ENCODE measurements at regions not wholly inside any gene's neighbourhood (a gene's known extent, or its start where the extent isn't known, plus 50 kb on each side); places are given as distances from the start of the nearest gene placed in this dataset.
"Not testable (repeated sequence)": the region's sequence is repeated elsewhere in the genome, so short reads cannot be mapped to it uniquely, and the experiment has no call there.

DNA sequence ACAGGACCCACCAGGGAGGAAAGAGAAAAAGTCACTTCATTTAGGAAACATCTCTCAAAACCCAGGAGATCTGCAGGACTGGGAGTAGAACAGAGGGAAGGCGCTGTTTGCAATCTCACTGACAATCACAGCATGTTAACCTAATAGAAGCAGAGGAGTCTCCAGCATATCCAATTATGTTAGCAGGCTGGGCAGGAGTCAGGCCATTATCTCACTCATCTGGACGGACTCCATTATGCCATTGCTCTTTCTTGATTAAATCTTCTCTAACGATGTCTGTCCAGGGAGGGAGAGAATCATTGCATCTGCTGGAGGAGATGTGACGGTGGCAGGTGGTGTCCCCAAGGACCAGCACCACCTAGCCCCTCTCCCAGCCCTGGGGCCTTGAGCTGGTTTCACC lies 203.8 kb upstream of the SFSWAP start:
- no peak for DNase-seq (ENCODE audit: extremely low spot score, insufficient read length, low read depth)
- FAIRE-seq, result no peak

DNA sequence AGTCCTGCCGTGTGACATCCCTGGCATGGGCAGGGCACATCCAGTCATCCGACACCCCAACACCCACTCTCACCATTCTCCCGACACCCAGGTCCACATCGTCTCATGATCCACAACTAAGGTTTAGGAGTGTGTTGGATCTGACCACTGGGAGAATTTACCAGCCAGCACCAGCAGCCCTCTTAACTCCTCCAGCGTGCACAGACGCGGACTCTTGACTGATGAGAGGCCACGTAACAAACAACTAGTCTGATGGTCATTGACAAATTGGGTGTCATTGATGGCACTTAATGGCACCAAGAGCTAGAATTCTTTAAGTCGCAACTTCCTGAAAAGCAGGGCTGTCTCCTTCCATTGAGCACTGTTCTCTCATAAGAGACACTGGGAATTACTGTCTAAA lies 203.0 kb upstream of the SFSWAP start:
- FAIRE-seq (no peak), DNase-seq (ENCODE audit: extremely low spot score, insufficient read length, low read depth) (no peak)

DNA sequence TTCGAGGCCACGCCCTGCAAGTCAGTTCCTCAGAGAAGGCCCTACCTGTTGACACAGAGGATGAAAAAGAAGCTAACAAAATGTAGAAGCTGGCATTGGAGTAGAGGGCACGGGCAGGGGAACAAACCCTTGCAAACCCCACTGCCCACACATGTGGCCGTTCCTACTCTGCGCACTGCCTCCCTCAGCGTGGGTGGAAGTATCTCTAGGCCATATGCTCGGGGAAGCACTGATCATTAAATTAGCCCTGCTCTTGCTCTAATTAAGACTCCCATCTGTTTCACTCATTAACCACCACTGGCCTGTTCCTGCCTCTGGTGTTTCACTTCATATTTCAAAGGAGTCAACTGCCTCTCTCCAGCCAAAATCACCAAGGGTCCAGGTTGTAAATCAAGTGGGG lies 201.2 kb upstream of the SFSWAP start:
- DNase-seq (ENCODE audit: extremely low spot score, insufficient read length, low read depth), result no peak
- no peak for FAIRE-seq

DNA sequence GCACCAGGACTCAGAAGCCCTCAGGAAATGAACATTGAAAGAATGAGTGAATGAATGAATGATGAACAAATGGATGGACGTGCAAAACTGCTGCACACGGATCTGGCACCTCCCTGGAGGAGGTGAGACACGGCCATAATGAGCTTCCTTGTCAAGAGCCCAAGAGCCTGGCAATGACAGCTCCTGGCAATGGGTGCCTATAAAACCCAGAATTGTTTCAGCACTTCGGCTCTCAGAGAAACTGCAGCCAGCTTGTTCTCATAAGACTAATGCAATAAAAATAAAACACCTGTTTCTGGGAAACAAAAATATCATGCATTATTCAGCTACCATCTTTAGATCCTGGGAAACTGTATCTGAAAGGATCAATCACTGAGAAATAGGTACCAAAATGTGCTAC lies 200.5 kb upstream of the SFSWAP start:
- no peak for DNase-seq (ENCODE audit: extremely low spot score, insufficient read length, low read depth)
- FAIRE-seq, result no peak

DNA sequence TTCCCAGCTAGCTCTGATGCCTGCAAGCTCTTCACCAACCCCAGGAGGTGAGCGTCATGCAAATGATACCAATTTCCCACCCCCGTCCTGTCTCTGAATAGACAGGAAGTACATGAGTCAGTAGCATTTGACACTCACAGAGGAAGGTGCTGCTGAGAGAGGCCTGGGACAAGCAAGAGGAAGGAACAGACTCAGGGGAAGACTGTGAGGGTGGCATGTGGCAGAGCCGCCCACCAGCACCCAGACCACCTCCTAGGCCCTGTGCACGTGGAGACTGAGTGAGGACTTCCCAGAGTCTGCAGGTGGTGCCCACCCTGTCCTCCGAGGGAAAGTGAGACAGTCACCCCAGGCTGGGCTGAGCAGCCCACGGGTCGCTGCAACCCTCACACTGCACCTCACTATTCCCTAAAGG lies 199.5 kb upstream of the SFSWAP start:
- DNase-seq (ENCODE audit: extremely low spot score, insufficient read length, low read depth), result peak; percentile 77
- peak; percentile 96 for FAIRE-seq

DNA sequence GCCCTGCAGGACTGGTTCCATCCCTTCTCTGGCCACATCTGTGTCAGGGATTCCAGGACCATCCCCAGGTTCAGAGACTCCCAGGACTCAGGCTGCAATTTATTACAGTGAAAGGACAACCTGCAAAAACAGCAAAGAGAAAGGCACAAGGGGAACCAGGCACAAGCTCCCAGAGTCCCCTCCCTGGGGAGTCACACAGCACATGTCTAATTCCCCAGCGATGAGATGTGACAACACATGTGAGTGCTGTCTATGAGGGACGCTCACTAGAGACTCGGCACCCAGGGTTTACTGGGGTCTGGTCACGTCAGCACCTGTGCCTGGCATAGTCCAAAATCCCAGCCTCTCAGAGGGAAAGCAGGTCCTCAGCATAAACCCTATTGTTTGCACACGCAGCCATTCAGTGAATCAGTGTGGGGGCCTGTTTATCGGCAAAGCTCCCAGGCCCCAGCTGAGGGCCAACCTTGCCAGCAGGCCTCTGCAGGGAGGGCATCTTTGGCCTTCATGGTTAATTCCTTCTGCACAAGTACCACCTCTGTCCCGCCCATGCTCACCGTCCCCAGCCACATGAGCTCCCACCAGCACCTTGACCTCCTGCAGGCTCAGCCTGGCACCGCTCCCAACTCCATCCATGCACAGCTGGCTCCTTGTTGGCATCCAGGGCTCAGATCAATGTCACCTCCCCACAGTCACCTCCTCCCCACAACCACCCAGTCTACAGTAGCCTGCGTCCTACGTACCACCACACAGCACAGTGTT lies 198.9 kb upstream of the SFSWAP start:
- DNase-seq (ENCODE audit: extremely low spot score, insufficient read length, low read depth) (no peak), FAIRE-seq (no peak)

DNA sequence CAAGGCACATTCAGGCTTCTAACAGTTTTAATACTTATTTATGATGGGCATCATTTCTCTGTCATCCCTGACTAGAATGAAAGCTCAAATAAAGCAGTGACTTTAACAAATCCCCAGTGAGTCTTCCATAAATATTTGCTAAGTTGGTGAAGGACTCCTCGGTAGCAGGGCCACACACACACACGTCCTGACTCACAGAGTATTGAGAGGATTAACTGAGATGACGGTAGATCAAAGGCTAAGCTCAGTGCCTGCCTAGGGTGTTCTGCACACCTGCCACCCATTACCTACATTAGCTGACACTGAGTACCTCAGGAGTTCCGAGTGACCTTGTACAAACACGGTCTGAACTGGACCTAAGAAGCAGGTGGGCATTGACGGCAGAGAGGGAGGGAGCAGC lies 197.3 kb upstream of the SFSWAP start:
- no peak for FAIRE-seq

DNA sequence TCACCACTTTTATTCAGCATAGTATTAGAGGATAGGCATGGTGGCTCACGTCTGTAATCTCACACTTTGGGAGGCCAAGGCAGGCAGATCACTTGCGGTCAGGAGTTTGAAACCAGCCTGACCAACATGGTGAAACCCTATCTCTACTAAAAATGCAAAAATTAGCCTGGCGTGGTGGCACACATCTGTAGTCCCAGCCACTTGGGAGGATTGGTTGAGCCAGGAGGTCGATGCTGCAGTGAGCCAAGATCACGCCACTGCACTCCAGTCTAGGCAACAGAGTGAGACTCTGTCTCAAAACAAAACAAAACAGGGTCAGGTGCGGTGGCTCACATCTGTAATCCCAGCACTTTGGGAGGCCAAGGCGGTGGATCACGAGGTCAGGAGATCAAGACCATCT lies 190.3 kb upstream of the SFSWAP start:
- DNase-seq (ENCODE audit: extremely low spot score, insufficient read length, low read depth); FAIRE-seq: not testable (repeated sequence)

More for the DNA sequence above, 197.3 kb upstream of the SFSWAP start:
- no peak for DNase-seq (ENCODE audit: extremely low spot score, insufficient read length, low read depth)

DNA sequence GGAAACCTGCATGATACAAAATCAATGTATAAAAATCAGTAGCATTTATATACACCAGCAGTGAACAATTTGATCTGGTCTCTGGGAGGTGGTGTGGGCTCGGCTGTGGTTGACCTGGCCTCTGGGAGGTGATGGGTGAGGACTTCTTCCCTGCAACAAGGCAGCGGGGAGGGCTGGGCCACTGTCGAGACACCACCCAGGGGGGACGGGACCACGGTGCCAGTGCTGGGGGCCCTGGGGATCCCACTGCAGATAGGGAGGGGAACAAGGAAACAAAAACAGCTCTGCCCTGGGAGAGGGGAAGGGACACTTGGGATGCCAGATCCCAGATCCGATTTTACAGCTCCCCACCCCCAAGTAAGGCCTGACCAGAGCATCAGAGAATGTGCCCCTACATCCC lies 189.6 kb upstream of the SFSWAP start:
- FAIRE-seq (no peak), DNase-seq (ENCODE audit: extremely low spot score, insufficient read length, low read depth) (no peak)

DNA sequence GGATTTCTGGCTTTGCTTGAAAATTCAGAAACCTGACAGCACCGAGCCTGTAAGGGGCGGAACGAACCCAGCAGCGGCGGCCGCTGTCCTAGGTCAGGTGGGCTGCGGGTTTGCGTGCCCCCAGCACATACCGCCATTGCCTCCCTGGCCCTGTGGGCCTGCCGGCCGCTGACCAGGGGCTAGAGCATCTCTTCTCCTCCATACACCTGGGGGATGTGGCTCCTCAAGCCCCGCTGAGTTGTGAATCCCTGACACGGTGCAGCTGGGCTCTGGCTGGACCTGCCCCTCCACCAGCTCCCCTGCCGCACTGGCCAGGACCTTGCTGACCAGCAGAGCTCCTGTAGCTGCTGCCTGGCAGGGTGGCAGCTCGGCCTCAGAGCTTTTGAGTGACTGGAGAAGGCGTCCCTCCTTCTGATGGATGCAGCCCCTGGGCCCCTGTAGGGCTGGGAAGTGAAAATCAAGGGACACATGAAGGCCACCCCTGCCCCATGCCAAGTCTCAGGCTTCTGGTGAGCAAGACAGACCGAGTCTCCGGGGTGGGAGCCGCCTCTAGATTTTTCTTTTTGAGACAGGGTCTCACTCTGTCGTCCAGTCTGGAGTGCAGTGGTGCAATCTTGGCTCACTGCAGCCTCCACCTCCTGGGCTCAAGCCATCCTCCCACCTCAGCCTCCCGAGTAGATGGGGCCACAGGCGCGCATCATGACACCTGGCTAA lies 184.9 kb upstream of the SFSWAP start:
- DNase-seq (ENCODE audit: extremely low spot score, insufficient read length, low read depth), result no peak
- FAIRE-seq, result no peak

DNA sequence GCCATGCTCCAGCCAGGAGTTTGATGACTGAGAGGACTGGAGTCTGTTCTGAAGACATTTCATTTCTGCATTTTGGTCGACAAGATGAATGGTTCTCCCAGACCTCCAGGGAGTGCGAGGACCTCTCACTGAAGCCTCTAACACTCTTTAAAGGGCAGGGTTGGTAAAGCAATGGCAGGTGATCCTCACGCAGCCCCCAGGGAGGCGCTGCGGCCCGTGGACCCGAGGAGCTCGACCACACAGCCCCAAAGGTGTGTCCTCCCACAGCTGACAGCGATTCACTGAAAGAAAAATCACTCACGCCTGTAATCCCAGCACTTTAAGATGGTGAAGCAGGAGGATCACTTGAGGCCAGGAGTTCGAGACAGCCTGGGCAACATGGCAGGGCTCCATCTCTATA lies 183.8 kb upstream of the SFSWAP start:
- no peak for FAIRE-seq

DNA sequence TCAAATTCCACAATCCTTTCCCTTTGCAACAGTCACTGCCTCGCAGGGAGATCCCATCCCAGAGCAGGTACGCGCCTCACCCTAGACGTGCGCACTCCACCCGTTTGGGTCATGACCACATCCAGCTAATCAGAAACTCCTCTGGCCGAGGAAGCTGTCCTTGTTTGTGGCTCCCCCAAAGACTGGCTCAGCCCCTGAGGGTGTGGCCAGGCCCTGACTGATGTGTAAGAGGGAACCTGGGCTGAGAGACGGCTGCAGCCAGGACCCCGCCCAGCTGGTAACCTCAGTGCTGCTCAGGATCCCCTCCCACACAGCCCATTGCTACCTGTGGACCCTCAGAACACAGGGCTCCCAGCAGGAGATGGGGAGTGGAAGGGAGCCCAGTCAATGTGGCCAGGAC lies 183.2 kb upstream of the SFSWAP start:
- DNase-seq (ENCODE audit: extremely low spot score, insufficient read length, low read depth), result no peak
- FAIRE-seq, result no peak

More for the DNA sequence above, 183.8 kb upstream of the SFSWAP start:
- DNase-seq (ENCODE audit: extremely low spot score, insufficient read length, low read depth), result no peak

DNA sequence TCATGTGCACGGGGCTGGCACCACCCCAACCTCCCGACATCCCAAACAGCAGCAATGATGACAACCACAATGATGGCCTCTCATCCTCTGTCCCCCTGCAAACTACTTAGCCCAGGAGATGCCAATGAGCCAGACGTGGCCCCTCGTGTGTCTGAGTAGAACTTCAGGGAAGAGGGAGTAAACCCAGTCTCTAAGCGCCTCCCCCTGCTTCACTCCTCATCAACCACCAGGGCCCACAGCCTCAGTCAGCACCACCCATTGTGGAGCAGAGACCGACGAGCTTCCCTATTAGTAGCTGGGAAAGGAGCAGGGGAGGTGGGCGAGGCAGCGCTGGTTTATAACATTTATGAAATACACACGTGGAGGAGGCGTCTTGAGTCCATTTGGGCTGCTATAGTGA lies 182.7 kb upstream of the SFSWAP start:
- FAIRE-seq (no peak), DNase-seq (ENCODE audit: extremely low spot score, insufficient read length, low read depth) (no peak)

DNA sequence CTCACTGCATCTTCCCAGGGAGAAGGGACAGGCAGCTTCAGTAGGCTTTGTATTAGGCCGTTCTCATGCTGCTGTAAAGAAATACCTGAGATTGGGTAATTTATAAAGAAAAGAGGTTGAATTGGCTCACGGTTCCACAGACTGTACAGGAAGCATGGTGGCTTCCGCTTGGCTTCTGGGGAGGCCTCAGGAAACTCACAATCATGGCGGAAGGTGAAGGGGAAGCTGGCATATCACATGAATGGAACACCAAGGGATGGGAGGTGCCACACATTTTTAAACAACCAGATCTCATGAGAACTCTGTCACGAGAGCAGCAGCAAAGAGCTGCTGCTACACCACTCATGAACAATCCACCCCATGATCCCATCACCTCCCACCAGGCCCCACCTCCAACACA lies 182.2 kb upstream of the SFSWAP start:
- FAIRE-seq (no peak), DNase-seq (ENCODE audit: extremely low spot score, insufficient read length, low read depth) (no peak)

DNA sequence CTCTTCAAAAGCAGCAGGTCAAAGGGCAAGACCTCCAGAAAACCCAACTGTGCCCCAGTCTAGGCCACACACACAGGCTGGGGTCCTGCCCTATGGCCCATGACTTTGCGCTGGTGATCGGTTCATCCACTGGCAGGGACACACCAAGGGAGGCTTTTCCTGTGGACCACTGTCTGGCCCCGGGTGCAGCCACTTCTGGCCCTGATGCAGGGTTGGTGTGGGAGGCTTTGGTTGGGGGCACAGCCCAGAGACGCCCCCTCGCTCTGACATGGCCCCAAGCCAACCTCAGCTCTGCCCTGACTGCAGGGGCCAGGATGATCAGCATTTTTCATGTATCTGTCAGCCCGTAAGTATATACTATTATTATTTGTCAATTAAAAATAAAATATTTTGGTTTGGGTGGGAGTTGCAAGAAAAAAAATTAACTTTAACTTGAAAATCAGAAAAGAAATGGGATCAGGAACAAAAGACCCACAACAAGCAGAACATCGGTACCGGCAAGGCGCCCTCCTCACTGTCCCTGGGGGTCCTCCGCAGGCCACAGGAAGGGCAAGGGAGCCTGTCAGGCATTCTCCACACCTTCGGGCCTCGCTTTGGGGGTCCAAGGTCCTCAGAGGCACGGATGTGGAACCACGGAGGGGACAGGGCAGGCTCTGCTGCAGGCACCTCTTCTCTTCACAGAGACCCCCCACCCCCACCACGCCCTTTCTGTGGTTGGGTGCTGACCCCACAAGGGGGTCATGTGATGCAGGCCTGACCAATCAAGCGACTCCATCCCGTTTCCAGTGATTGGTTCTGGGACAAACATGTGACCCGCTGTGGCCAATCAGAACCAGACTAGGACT lies 181.5 kb upstream of the SFSWAP start:
- DNase-seq (ENCODE audit: extremely low spot score, insufficient read length, low read depth) (no peak), FAIRE-seq (no peak)

DNA sequence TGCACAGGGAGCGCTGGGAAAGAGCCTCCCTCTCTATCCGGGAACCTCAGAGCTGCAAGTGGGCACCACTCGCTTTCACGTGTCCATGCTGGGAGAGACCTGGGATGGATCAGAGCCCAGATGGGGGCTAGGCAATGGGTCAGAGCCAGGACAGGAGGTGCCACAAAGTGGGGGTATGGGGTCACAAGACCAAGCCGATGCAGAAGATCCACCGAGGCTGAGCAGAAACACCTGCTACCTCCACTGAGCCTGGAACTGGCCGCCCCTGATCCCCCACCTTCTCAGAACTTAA lies 180.9 kb upstream of the SFSWAP start:
- DNase-seq (ENCODE audit: extremely low spot score, insufficient read length, low read depth) (no peak), FAIRE-seq (no peak)

DNA sequence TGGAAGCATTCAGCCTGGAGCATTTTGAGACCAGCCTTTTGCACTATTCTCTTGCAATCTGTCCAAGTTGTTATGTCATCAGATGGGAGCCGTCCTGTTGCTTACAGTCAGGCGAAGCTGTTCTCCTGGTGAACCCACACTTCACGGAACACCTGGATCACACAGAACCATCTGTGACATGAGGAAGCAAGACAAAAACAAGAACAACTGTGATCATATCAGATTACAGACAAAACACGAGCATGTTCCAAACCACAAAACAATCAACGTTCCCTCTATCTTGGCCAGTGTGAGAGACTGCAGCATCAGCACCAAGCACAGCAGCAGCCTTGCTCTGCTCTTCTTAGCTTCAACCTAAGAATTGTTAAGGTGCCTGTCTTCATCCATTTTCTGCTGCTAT lies 180.5 kb upstream of the SFSWAP start:
- no peak for FAIRE-seq
- DNase-seq (ENCODE audit: extremely low spot score, insufficient read length, low read depth), result no peak

DNA sequence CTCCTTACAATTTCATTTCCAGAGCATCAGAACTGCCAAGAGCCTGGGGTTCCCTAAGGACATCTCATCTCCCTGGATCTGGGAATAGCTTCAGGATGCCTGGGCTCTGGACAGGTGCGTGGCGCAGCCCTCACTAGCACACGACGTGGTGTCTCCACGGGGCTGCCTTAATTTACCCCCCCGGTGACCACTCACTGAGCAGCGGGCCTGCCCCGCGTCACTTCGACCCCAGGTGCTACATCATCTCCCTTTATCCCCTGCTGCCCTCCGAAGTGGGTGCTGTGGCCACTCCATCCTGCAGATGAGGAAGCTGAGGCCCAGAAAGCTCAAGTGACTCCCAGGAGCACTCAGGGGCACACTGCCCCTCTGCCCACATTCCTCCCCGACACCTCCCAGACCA lies 177.8 kb upstream of the SFSWAP start:
- FAIRE-seq (no peak), DNase-seq (ENCODE audit: extremely low spot score, insufficient read length, low read depth) (no peak)

DNA sequence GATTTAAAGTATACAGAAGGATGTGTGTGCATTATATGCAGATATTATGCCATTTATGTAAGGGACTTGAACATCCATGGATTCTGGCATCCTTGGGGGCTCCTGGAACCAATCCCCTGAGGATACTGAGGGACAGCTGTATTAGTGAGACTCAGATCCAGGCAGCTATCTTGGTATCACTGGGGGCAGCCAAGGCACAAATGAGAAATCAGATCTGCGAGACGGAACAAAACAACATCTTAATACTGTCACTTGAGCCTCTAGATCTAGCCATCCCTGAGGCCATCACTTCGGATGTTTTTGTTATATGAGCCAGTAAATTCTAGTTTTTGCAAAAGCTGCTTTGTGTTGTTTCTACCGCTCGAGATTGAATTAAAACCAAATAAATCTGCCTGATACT lies 175.1 kb upstream of the SFSWAP start:
- DNase-seq (ENCODE audit: extremely low spot score, insufficient read length, low read depth) (no peak), FAIRE-seq (no peak)

DNA sequence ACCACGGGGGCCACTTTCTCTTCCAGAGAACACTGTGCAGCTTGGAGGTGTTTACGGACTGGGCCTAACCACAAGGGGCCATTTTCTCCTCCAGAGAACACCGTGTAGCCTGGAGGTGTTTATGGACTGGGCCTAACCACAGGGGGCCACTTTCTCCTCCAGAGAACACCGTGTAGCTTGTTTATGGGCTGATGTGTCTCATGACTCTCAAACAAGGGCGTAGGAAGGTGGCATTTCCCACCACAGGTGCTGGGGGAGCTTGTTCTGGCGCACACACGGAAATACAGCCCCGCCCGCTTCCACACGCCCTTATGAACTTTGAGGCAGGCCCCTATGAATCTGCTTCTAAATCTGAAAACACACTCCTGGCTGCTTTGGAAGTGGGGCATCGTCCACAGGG lies 174.6 kb upstream of the SFSWAP start:
- DNase-seq (ENCODE audit: extremely low spot score, insufficient read length, low read depth) (no peak), FAIRE-seq (no peak)

DNA sequence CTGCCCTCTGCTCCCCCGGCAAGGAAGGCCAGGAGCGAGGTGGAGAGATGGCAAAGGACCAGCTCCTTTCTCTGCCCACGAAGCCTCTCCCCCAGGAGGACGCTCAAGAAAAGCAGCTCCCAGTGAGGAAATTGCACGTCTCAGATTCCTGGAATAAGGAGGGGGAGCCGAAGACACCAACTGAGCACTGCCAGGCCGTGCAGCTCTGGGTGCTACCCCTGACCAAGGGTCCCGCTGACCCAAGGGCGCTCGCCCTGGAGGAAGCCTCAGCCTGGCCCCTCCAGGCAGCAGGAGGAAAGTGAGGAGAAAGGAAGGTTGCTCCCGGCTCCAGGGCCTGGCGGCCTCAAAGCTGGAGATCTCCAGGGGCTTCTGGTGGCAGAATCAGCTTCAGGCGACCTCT lies 174.1 kb upstream of the SFSWAP start:
- DNase-seq (ENCODE audit: extremely low spot score, insufficient read length, low read depth), result no peak

More for the DNA sequence above, 174.1 kb upstream of the SFSWAP start:
- no peak for FAIRE-seq

Data from GM18507 (cell line).